HG02970 (cell line): ENCODE measurements at regions not wholly inside any gene's neighbourhood (a gene's known extent, or its start where the extent isn't known, plus 50 kb on each side); places are given as distances from the start of the nearest gene placed in this dataset.
"Not testable (repeated sequence)": the region's sequence is repeated elsewhere in the genome, so short reads cannot be mapped to it uniquely, and the experiment has no call there.

Source experiments
- ATAC-seq: cut with Tn5 transposase; IDR thresholded peaks from one replicate; pipeline ENCODE4 v1.9.1; 2021; ENCODE audit warnings: mild to moderate bottlenecking, moderate library complexity, moderate number of reproducible peaks; ENCODE audit not compliant: unreplicated experiment, low FRiP score

- ATAC-seq = no peak
Observed at GRCh38 chr13:33340631-33341030, 55.1 kb upstream of the STARD13 start.

GRCh38 chr13:33341861-33342452 lies 56.4 kb upstream of the STARD13 start:
- no peak for ATAC-seq

- no peak for ATAC-seq
Observed at GRCh38 chr13:33345842-33346241, 60.3 kb upstream of the STARD13 start.

- ATAC-seq = no peak
Observed at GRCh38 chr13:33347861-33348260, 62.3 kb upstream of the STARD13 start.

- ATAC-seq = no peak
Observed at GRCh38 chr13:33348366-33348765, 62.8 kb upstream of the STARD13 start.

GRCh38 chr13:33349288-33349985 lies 63.9 kb upstream of the STARD13 start:
- no peak for ATAC-seq

GRCh38 chr13:33349986-33350826 lies 64.7 kb upstream of the STARD13 start:
- no peak for ATAC-seq

- ATAC-seq = no peak
Observed at GRCh38 chr13:33351319-33351718, 65.8 kb upstream of the STARD13 start.

- ATAC-seq = no peak
Observed at GRCh38 chr13:33352041-33352440, 66.5 kb upstream of the STARD13 start.

GRCh38 chr13:33352526-33352925 lies 67.0 kb upstream of the STARD13 start:
- ATAC-seq = no peak

GRCh38 chr13:33353210-33353609 lies 67.7 kb upstream of the STARD13 start:
- ATAC-seq = no peak

GRCh38 chr13:33353646-33354045 lies 68.1 kb upstream of the STARD13 start:
- no peak for ATAC-seq

- no peak for ATAC-seq
Observed at GRCh38 chr13:33355201-33355895, 69.8 kb upstream of the STARD13 start.

- not testable (repeated sequence) for ATAC-seq
Observed at GRCh38 chr13:33358076-33358475, 72.5 kb upstream of the STARD13 start.

- ATAC-seq = no peak
Observed at GRCh38 chr13:33362986-33363727, 77.6 kb upstream of the STARD13 start.

GRCh38 chr13:33364192-33364591 lies 78.6 kb upstream of the STARD13 start:
- ATAC-seq = no peak

GRCh38 chr13:33366469-33367062 lies 81.0 kb upstream of the STARD13 start:
- no peak for ATAC-seq

- no peak for ATAC-seq
Observed at GRCh38 chr13:33367171-33367895, 81.8 kb upstream of the STARD13 start.

- no peak for ATAC-seq
Observed at GRCh38 chr13:33367926-33368325, 82.4 kb upstream of the STARD13 start.
